ENCODE measurements at regions not wholly inside any gene's neighbourhood (a gene's known extent, or its start where the extent isn't known, plus 50 kb on each side); places are given as distances from the start of the nearest gene placed in this dataset.

- ATAC-seq (ENCODE audit: insufficient number of reproducible peaks, low FRiP score, low read depth) (no peak), DNase-seq (ENCODE audit: low spot score) (no peak)
- peaks cover 5 to 38% of the 10 kb centered on the region in 2 donors for H3K4me1 ChIP-seq (ENCODE audit: control insufficient read depth in 1 of 2, low read depth in 2 of 2)
- peak overlapping the region in 1 of 2 donors; percentile 30 for H3K27ac ChIP-seq
- H3K36me3 ChIP-seq = no peaks in the 10 kb centered on the region
- no peaks in the 10 kb centered on the region for H3K27me3 ChIP-seq (replicated peaks; ENCODE audit: insufficient read depth)
- H3K4me3 ChIP-seq = no peak overlapping the region
- no peaks in the 10 kb centered on the region for H3K9me3 ChIP-seq
- TF ChIP-seq, protein P1, sequence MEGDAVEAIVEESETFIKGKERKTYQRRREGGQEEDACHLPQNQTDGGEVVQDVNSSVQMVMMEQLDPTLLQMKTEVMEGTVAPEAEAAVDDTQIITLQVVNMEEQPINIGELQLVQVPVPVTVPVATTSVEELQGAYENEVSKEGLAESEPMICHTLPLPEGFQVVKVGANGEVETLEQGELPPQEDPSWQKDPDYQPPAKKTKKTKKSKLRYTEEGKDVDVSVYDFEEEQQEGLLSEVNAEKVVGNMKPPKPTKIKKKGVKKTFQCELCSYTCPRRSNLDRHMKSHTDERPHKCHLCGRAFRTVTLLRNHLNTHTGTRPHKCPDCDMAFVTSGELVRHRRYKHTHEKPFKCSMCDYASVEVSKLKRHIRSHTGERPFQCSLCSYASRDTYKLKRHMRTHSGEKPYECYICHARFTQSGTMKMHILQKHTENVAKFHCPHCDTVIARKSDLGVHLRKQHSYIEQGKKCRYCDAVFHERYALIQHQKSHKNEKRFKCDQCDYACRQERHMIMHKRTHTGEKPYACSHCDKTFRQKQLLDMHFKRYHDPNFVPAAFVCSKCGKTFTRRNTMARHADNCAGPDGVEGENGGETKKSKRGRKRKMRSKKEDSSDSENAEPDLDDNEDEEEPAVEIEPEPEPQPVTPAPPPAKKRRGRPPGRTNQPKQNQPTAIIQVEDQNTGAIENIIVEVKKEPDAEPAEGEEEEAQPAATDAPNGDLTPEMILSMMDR (IDR thresholded peaks at IDR 0.05) = no peak
Measured at GRCh38 chr11:26904132-26904531, 89.8 kb upstream of the FIBIN start.

DNA sequence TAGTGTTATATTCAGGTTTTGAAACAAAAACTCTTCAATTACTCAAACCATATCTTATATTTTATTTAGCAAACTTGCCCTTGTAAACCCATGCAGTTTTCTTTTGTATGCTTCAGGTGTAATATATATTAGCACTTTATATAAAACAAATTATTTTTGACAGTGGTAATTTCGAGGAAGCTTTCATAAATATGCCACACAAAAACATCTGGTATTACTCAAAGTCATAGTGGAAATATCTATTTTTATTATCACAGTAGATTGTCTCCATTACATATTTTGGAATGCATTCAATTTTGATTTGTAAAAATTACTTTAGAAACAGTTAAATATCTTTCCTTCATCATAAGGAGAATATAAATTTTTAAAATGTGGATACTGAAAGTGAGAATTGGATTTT, 89.1 kb upstream of the FIBIN start:
- no peaks in the 10 kb centered on the region for H3K36me3 ChIP-seq
- H3K4me1 ChIP-seq (ENCODE audit: control insufficient read depth in 1 of 2, low read depth in 2 of 2) = peaks cover 5 to 43% of the 10 kb centered on the region in 2 donors
- no peak overlapping the region for H3K27ac ChIP-seq
- no peak for DNase-seq (ENCODE audit: low spot score)
- H3K4me3 ChIP-seq = no peak overlapping the region
- TF ChIP-seq, protein P1 (IDR thresholded peaks at IDR 0.05) = no peak
- no peaks in the 10 kb centered on the region for H3K27me3 ChIP-seq (replicated peaks; ENCODE audit: insufficient read depth)
- no peak for ATAC-seq (ENCODE audit: insufficient number of reproducible peaks, low FRiP score, low read depth)
- no peaks in the 10 kb centered on the region for H3K9me3 ChIP-seq

- no peak for ATAC-seq (ENCODE audit: insufficient number of reproducible peaks, low FRiP score, low read depth)
Measured at GRCh38 chr11:26905368-26905767, 88.5 kb upstream of the FIBIN start.

DNA sequence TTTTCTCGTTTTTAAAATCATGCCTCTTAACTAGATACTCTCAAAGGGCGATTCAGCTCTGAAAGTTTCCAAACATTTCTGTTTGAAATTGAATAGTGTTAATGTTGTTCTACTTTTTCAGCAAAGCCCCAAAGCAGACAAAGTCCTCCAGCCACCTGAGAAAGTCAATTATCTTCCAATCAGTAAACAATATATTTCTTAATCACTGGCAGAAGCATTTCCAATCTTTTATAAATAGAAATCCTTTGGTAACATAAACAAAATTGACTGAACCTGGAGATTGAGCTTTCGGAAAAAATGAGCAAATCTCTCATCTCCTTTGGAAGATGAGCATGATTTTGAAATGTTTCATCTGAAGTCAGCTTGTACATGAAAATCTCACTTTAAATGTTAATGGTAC, 84.4 kb upstream of the FIBIN start:
- Histone ChIP-seq H3K4me3 (no peak overlapping the region), H3K27me3 (replicated peaks; ENCODE audit: insufficient read depth) (no peaks in the 10 kb centered on the region), H3K27ac (no peak overlapping the region), H3K9me3 (no peaks in the 10 kb centered on the region), H3K4me1 (ENCODE audit: control insufficient read depth in 1 of 2, low read depth in 2 of 2) (peaks cover 7 to 34% of the 10 kb centered on the region in 2 donors), H3K36me3 (no peaks in the 10 kb centered on the region)
- TF ChIP-seq, protein P1 (IDR thresholded peaks at IDR 0.05) = no peak
- DNase-seq (ENCODE audit: low spot score) = no peak
- ATAC-seq (ENCODE audit: insufficient number of reproducible peaks, low FRiP score, low read depth) = no peak

More at GRCh38 chr11:26905368-26905767, 88.5 kb upstream of the FIBIN start:
- H3K4me1 ChIP-seq (ENCODE audit: control insufficient read depth in 1 of 2, low read depth in 2 of 2) = peaks cover 5 to 49% of the 10 kb centered on the region in 2 donors
- DNase-seq (ENCODE audit: low spot score) = no peak
- H3K4me3 ChIP-seq = no peak overlapping the region
- H3K9me3 ChIP-seq = no peaks in the 10 kb centered on the region
- H3K27me3 ChIP-seq (replicated peaks; ENCODE audit: insufficient read depth) = no peaks in the 10 kb centered on the region
- TF ChIP-seq, protein P1 (IDR thresholded peaks at IDR 0.05) = no peak
- no peak overlapping the region for H3K27ac ChIP-seq
- H3K36me3 ChIP-seq = no peaks in the 10 kb centered on the region

DNA sequence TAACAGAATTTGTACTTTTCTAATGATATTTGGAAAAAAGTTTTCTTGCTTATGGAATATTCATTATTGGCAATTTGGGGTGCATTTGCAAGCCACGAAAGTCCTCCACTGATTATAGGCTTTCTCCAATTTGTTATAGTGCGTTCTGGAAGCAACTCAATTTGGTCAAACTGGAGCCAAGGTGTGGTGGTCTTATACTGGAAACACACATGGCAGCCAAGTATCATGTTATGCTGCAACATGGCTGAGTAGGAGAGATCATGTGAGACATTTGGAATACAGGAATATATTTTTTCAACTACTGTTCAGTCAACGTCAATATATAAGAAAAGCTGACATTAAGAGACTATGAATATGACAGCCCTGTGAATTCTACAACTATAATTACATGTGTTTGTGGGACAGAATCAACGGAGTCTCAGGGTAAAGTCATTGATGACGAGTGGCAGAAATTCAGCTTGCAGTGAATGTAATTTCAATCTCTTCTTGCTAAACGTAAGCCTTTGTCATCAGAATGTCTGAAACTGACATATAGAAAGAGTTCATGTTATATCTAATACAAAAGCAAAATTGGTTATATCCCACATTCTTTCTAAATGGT, 83.8 kb upstream of the FIBIN start:
- H3K9me3 ChIP-seq = no peaks in the 10 kb centered on the region
- H3K27me3 ChIP-seq (replicated peaks; ENCODE audit: insufficient read depth) = no peaks in the 10 kb centered on the region
- TF ChIP-seq, protein P1 (IDR thresholded peaks at IDR 0.05) = no peak
- no peaks in the 10 kb centered on the region for H3K36me3 ChIP-seq
- no peak overlapping the region for H3K4me3 ChIP-seq
- DNase-seq (ENCODE audit: low spot score) (no peak), ATAC-seq (ENCODE audit: insufficient number of reproducible peaks, low FRiP score, low read depth) (no peak)
- no peak overlapping the region for H3K27ac ChIP-seq
- H3K4me1 ChIP-seq (ENCODE audit: control insufficient read depth in 1 of 2, low read depth in 2 of 2) = peaks cover 7 to 28% of the 10 kb centered on the region in 2 donors

Measured in thoracic aorta (tissue), 2 donors.